Femur (tissue), 1 donor: ENCODE measurements at regions not wholly inside any gene's neighbourhood (a gene's known extent, or its start where the extent isn't known, plus 50 kb on each side); places are given as distances from the start of the nearest gene placed in this dataset.

Experiments used
- DNase-seq: peaks from one replicate; pipeline ENCODE4 v3.0.0-alpha.2; 2017

DNA sequence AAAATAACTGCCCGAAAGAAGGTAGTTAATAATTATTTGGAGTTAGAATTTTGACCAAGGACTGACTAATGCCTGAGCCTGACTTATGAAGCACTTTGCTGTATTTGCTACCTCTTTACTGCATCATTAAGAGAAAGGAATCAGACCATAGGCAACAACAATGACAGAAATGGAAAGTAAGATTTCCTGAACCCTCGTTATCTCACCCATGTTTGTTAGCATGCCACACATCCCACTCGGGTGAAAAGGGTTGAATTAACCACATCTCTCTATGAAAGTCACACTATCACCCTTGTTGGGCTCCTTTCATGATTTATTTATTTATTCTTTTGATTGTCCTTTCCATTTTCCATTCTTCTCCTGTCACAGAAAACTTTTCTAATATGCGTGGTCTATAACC, 59.6 kb downstream of the OLIG3 start:
- no peak for DNase-seq

DNA sequence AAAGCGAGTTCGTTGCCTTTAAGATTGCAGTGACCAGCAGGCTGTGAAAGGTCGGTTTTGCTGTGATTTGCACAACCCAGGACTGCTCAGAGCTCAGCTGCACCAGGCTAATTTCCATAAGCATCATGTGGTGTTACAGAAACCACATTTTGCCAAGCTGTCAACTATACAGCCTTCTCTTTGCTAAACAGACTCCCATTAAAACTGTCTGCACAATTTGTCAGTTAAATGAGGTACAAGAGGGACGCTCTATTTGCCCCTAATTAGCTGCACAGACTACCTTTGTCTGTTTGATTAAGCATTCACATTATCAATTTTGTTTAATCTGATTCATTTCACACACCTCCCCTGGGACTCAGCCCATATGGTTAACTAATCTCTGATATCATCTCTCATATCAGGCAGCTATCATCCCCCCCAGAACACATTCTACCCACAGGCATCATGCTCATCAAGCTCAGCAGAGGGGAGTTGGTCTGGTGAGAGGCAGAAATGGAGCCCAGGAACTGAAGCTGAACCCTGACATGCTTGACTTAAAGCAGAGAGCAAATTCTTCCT, 62.1 kb downstream of the OLIG3 start:
- DNase-seq, result no peak

DNA sequence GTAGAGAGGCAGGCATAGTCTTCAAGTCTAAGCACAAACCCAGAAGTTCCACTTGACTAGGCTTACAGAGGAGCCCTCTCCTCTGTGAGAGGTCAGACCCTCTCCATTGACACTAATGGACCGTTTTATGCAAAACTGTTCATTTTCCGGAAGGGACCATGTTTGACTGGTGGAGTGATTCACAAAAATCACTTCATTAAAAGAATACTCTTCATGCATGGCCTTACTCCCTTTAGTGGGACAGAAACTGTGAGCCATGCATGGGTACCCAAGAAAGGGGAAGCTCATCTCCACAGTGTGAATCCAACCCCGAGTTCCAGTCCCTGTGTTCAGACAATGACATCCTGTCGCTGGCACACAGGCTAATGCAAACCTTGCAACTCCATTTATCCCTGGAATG, 63.2 kb downstream of the OLIG3 start:
- DNase-seq, result no peak

DNA sequence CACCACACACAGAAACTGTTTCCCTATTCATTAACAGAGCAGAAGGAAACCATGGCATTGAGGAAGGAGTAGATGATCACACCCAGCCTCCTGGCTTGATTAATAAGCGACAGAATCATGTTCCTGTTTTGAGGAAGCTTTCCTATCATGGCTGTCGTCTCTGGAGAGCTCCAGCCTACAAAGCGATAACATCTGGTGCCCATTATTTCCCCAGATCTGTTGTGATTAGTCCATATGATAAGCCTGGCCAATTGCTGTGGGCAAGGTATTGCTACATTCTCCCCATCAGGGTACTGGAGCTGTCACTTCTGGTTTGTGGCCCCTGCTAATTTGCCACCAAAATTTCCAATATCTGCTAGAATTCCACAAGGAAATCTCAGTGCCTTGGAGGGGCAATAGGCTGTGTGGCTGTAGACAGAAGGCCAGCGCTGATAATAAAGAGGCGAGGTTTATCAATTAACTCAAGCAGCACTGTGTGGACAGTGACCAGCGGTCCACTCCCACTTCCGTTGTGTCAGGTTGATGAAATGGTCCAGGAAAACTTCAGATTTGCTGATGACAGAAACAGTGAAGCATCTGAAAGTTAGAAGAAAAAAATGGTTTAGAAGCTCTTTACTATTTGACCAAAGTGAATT, 66.4 kb downstream of the OLIG3 start:
- DNase-seq, result no peak

DNA sequence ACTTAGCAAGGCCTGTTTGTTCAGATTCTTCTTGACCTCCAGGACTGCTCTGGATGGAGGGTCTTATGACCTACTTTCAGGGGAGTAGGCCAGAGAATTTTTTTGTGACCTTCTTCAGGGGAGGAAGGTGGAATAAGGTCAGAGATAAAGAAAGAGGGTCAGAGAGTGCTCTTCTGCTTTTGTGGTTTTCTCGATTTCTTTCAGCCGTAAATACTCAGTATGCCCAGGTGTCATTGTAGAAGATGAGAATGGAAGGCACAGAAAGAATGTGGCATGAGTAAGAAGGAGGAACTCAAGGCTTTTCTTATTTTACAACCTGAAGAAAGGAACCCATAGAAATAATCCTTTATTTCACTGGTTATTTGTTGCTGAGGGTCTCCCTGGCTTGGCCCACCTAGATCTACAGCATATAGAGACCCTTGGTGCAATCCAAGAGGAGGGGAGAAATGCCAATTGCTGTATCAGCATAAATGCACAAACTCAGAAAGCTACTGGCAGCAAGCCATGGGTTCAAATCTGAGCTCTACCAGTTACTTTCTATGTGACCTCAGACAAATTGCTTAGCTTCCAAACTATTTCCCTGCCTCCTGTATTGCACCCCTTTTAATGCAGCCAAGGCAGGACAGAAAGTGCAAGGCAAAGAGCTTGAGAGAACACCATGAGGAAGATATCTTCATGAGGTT, 68.0 kb downstream of the OLIG3 start:
- DNase-seq, result no peak

DNA sequence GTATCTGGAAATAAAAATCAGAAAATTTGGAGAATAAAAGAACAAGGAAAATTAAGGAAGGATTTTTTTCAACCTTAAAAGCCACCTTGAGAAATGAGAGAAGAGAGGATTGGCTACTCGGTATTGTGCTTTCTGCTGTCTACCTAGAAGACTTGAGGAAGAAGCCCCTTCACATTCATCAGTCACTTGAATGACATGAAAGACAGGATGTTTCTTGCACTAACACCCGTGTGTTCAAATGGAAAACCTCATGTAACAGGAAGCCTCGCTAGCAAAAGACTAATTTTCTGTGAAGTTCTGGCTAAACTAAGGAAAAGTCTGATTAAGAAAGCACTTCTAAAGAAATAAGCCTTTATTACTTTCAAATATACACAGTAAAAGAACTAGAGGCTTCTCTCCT, 69.9 kb downstream of the OLIG3 start:
- no peak for DNase-seq

DNA sequence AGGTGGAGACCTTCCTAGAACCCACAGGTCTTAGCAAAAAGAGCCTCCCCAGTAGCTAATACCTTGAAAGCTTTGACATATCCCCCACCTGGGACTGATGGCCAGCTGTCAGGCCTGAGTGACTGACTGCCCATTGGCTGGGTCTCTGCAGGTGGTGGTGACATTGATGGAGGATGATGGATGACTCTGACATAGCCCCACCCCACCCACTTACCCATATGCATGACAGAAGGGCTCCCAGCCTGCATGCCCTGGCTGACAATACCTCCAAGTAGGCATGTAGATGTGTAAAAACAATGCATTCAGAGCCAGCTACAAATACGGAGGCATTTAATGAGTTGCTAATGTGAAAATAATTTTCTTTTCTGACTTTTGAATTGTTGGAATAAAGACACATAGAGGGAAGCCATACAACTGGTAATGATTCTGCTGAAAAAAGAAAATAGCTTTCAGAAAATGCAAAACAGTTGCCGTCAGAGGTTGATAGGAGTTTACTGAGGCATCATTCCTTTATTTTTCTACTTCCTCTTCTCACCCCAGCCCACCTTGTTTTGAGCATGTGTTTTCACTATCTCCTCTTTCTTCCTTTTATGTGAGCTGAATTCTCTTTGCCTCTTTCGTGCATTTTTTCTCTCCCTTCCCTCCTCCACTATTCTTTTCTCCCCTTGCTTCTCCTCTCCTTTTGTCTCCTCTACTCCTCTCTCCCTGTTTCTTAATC, 70.6 kb downstream of the OLIG3 start:
- no peak for DNase-seq

DNA sequence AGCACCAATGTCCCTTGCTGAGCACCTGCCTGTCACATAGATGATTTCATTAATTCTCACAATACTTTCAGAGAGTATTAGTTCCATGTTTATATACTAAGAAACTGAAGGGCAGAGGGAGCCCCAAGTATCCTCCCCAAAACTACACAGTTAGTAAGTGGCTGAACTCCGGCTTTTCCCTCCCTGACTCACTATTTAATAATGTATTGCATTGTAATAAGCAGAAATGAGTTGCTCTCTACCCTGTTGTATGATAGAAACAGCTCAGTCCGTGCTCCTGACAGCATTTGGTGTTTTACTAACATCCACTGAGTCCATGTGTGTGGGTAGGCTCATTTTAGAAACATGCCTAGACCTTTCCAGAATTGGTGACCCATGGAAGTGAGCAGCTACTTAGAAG, 76.8 kb downstream of the OLIG3 start:
- no peak for DNase-seq

DNA sequence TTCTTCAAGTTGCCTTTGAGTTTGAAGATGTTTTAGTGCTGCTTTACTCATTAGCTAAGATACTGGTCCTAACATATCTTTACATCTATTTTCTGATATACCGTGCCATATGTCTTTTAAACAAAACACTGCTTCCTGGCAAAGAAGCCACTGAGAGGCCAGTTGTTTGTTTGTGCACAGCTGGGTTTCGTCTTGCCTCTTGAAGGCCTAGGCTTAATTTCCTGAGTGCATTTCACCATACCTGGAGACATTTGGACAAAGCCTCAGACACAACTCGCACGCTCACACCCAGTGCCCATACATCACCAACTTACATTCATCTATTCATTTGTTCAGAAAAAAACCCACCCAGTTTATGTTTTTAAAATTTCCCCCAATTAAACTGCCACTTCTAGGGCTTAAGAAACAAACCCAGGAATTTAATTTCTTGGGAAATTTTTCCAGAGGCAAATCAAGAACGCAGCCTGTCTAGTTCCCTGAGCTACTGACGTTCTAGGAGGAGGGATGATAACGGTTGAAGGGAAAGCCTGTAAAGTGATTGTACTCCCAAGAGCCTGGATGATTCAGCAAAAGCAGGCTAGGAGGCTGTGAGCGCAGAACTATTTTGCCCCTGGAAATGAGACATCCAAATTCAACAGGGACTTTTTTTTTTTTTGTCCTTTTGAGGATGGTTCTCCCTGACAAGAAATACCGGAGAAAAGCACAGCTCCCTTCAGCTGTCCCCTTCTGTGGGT, 77.7 kb downstream of the OLIG3 start:
- DNase-seq, result no peak

DNA sequence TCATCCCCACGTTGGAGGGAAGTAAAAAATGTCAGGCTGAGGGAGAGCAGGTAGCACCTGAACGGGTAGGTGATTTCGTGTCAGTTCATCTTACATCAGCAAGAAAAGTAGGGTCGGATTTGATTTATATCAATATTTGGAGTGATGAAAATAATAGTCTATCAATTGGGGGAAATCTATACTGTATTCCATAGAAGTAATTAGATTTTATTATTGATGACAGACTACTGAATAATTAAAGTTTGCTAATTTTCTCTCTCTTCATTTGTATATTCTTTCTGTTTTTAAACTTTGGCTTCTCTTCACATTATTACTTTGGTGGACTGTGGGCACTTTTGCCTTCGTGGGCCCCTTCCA, 78.4 kb downstream of the OLIG3 start:
- no peak for DNase-seq

DNA sequence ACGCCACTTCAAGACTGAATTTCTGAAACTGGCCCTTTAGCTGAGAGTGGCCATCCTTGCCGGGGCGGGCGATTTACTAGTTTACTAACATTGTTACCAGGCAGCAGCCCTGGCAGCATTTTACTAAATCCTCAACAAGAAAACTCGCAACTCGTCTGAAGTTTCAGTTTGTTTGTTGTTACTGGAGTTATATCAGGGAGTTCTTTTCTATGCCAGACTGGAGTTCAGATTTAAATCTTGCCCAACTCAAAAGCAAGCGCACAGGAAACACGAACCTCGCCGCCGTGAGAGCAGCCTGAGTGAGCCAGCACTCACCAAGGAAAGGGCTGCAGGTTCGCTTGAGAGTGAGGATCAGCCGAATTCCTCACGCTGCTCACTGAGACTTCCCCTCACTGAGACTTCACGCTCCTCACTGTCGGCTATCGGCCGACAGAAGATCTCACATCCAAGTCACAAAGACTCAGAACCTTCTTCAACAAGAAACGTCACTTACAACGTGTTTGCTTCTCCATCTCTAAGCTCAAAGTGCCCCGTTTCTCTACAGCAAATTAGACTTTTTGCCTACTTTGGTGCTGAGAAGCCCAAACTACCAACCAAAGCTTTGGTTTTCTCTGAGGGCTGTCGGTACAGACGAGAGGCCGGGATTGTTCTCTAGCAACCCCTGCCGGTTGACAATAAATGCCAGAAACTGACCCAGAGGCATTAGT, 78.9 kb downstream of the OLIG3 start:
- DNase-seq, result peak; percentile 57

DNA sequence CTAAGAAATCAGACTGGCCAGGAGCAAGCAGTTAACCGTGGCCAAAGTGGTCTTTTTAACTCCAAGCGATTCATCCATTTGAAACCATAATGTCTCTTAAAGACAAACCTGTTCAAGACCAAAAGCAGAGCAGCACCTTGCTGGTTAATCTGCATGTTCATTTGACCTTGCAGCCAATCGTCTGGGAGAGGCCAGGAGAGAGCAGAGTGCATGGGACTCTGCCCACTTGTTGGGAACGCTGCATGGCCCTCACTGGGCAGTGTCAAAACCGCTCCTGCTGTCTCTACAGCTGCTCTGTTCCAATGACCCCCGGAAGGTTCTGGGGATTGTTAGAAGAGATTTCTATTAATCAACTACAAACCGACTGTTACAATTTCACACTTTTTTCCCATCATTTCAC, 79.6 kb downstream of the OLIG3 start:
- no peak for DNase-seq

DNA sequence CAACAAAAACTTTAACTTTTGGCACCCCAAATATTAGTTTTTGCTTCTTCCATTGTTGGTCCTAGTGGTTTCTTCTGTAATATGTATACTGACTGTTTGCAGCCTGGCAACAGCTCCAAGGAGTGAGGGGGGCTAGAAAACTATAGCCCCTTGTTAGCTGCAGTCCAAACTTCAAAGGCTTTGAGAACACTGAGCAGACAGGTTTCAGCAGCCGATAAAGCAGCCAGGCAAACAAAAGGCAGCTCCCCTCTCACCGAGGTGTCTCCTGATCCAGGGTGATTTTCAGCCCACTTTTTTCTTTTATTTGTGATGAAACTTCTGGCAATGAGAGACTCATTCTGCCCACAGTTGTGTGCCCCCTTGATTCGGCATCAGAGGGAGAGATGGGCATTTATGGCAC, 80.7 kb downstream of the OLIG3 start:
- DNase-seq, result no peak

DNA sequence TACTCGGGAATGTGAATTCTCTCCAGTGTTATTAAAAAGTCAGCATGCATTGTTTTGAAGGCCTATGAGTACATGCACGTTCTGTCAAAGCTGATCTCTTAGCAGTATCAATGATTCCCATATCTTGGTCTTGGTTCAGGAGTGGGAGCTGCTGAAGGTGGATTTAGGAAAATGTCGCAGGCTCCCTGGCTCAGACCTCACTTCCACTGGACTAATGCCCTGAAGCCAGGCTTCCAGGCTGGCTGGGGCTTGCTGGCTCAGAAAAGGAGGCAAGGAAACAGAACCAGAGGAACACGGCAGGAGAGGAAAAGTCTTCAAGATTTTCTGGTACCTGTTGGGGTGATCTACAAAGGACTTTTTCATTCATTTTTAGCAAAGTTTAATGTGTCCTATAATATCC, 81.6 kb downstream of the OLIG3 start:
- DNase-seq, result no peak

DNA sequence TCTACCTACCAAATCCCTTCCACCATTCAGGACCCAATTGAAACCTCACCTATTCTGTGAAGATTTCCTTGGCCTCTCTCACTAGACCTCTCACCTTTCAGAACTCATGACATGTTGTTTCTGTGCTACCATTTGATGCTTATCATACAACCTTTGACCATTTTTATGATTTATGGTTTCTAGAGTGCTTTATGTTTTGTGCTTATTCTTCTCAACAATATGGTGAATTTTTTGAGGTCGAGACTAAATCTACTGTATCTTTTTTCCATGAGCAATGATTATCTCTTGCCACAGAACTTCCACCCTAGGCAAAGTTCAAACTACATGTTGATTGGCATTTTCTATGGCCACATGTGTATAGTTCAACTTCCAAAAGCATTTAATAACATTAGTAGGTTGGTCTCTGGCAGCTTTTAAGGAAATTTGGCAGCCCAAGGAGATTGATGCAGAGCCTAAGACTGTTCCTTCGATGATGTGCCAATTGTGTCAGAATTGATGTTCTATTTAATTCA, 84.9 kb downstream of the OLIG3 start:
- no peak for DNase-seq

DNA sequence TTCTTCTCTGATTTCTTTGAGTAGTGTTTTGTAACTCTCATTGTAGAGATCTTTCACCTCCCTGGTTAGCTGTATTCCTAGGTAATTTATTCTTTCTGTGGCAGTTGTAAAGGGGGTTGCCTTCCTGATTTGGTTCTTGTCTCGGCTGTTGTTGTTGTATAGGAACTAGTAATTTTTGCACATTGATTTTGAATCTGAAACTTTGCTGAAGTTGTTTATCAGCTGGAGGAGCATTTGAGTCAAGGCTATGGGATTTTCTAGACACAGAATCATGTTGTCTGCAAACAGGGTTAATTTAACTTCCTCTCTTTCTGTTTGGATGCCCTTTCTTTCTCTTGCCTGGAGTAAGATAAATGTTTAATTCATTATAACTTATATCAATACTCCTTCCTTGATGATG, 86.4 kb downstream of the OLIG3 start:
- DNase-seq, result no peak

DNA sequence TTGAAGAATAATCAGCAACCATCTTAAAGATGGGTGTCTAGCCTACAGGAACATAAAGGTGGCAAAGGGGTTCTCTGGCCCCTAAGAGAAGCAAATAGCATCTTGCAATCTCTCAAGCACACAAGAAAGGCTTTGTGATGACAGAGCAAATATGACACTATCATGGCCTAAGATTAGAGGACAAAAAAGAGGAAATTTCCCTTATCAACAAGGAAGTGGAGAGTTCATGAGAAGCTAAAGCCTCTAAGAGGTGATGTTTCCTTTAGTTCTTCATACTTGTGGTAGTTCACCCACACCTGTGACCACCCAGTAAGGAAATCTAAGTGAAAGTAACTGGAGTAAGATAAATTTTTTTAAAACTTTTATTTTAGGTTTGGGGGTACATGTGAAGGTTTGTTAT, 88.4 kb downstream of the OLIG3 start:
- no peak for DNase-seq

DNA sequence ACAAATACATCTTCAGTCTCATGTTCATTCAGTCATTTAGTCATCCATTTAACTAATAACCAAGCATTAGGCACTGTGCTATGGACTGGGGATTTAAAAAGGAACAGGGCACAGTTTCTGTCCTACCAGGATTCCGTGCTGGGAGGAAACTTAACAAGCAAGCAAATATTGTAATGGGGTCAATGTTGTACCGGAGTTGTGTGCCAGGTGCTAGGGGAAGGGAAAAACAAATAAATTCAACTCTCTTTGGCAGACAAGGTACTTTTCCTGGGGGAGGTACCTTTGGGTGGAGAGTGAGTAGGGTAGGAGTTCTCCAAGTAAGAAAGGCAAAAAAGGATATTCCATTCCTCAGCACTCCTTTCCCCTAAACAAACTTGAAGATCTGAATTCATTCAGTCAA, 90.3 kb downstream of the OLIG3 start:
- no peak for DNase-seq

DNA sequence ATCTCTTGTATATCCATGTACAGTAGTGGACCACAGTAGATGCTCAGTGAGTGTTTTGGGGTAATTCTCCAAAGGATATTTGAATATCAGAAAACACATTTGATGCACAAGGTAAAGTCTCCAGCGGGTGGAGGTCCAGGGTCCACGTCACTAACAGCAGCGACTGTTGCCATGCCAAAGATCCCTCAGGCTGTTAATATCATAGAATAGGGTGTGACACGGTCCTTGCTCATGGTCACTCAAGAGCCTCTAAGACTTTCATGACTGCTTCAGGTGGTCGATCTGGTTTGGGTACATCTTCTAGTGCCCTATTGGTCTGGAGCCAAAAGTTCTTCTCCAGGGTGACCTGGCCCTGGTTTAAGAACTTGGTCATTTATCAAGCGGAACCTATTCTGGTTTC, 90.8 kb downstream of the OLIG3 start:
- DNase-seq, result no peak

DNA sequence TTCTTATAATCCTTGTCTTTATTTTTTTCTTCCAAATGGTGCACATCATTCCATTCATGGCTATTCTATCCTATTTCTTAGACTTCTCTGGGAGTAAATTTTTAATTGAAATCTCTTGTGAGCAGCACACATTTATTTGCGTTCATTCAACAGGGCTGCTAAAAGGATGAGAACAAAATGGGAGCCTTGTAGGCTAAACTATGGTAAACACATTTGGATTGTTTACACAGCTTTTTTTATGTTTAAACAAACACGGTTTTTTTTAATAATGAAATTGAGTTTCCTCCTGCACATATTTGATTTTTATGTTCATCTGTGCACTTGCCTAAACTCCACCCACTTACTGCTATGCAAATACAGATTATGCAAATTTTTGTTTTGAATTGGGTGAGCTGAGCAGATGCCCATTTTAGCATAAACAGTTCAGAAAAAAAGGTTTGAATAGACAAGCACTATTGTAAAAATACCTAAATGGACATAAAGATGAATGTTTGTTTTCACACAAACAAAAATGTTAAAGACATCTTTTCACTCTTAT, 92.0 kb downstream of the OLIG3 start:
- DNase-seq, result no peak

DNA sequence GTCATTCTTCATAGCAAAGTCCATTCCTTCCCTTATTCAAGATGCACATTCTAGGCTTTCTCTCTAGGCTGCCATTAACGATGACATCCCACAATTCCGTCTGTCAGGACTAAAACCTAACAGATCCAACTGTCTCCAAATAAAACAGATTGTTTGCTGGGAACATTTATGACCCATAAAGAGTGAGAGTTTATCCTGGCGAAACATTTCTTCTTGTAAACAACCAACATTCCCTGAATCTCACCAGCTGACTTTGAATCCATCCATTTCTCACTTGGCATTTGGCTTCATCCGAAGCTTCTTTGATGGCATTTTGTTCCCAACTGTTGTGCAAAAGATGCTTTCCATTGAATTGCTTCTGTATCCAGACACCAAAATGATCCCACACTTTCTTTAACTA, 93.1 kb downstream of the OLIG3 start:
- no peak for DNase-seq

DNA sequence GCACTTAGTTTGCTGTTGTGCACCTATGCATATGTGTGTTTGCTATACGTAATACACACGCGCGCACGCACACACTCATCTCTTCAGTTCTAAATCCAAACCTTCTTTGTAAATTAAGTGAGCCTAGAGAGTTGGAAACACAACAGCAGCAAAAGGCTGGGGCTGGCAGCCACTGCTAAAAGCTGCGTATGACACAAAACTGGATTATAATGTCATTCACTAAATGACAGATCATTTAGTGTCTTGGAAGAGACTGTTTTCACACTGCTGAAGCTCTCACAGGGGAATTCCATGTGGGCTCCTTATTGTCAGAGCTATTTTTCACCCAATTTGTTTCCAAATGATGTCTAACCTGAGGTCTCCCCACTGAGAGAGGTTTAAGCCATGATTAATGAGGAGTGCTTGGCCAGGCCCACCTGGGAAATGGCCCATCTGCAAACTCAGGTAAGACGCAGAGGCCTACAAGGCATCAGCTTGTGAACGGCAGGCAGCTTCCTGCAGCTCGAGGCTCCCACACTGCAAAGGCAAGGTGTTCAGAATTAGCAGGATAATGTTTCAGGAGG, 94.2 kb downstream of the OLIG3 start:
- DNase-seq, result no peak
